AG08395 (cell line): ENCODE measurements at regions not wholly inside any gene's neighbourhood (a gene's known extent, or its start where the extent isn't known, plus 50 kb on each side); places are given as distances from the start of the nearest gene placed in this dataset.
"Not testable (repeated sequence)": the region's sequence is repeated elsewhere in the genome, so short reads cannot be mapped to it uniquely, and the experiment has no call there.

ENCODE experiments used
- DNase-seq: peaks from one replicate; pipeline ENCODE4 v3.0.0; 2012; ENCODE audit warnings: mixed read lengths, low spot score

- no peak for DNase-seq
These were observed 110.4 kb upstream of the LDB2 start for GRCh38 chr4:17008834-17009345.

- DNase-seq: not testable (repeated sequence)
These were observed 105.4 kb upstream of the LDB2 start for GRCh38 chr4:17003606-17004392.

GRCh38 chr4:16995451-16995850 lies 97.0 kb upstream of the LDB2 start:
- peak; percentile 11 for DNase-seq

- no peak for DNase-seq
These were observed 95.8 kb upstream of the LDB2 start for GRCh38 chr4:16993956-16994840.

- no peak for DNase-seq
These were observed 94.3 kb upstream of the LDB2 start for GRCh38 chr4:16992566-16993225.

GRCh38 chr4:16991450-16991849 lies 93.0 kb upstream of the LDB2 start:
- no peak for DNase-seq

- no peak for DNase-seq
These were observed 90.9 kb upstream of the LDB2 start for GRCh38 chr4:16989371-16989770.

GRCh38 chr4:16988814-16989213 lies 90.4 kb upstream of the LDB2 start:
- DNase-seq: no peak

- no peak for DNase-seq
These were observed 78.6 kb upstream of the LDB2 start for GRCh38 chr4:16977081-16977480.

- no peak for DNase-seq
These were observed 71.3 kb upstream of the LDB2 start for GRCh38 chr4:16969696-16970135.

- peak; percentile 51 for DNase-seq
These were observed 69.3 kb upstream of the LDB2 start for GRCh38 chr4:16967722-16968121.

- DNase-seq: no peak
These were observed 60.9 kb upstream of the LDB2 start for GRCh38 chr4:16959305-16959704.

GRCh38 chr4:16952896-16953630 lies 54.6 kb upstream of the LDB2 start:
- DNase-seq: no peak

- DNase-seq: peak; percentile 20
These were observed 54.0 kb upstream of the LDB2 start for GRCh38 chr4:16952462-16952871.
